Panc1 (cell line): ENCODE measurements at regions not wholly inside any gene's neighbourhood (a gene's known extent, or its start where the extent isn't known, plus 50 kb on each side); places are given as distances from the start of the nearest gene placed in this dataset.

Source experiments
- ATAC-seq: fragments of 200-7000 bp; cut with Tn5 transposase; 2 replicates; pipeline ENCODE4 v1.9.1; 2020; ENCODE audit warnings: mild to moderate bottlenecking, moderate library complexity
- BruUV-seq: library from RNA; stranded (reverse); fragments of 400-500 nt; replicated peaks from 2 replicates; lab custom pipeline; 2021; lab: Mats Ljungman, UMichigan
- CTCF ChIA-PET: fragments of 300-600 bp; sonication (Branson Sonifier 250); formaldehyde crosslinking; loops from one replicate; lab custom pipeline; 2022; ENCODE audit warnings: antibody characterized with exemption; lab: Charles Lee
- POLR2A ChIA-PET: fragments of 300-600 bp; sonication (Branson Sonifier 250); formaldehyde crosslinking; loops from one replicate; lab custom pipeline; 2022; ENCODE audit warnings: antibody characterized with exemption; lab: Charles Lee
- DNase-seq: peaks from one replicate; pipeline ENCODE4 v3.0.0-alpha.2; 2010; ENCODE audit warnings: low read depth, low spot score
- H3K27ac ChIP-seq: 2 replicates; pipeline ENCODE4 v1.5.1; 2011; ENCODE audit warnings: mild to moderate bottlenecking, low read length, inconsistent platforms
- H3K27me3 ChIP-seq: fragments of 200-500 bp; sonication (Bioruptor generic); 2 replicates; pipeline ENCODE4 v1.6.0; 2014; ENCODE audit warnings: low read length, inconsistent platforms; ENCODE audit not compliant: control insufficient read depth, insufficient read depth
- H3K36me3 ChIP-seq: fragments of 200-500 bp; sonication (Bioruptor generic); 2 replicates; pipeline ENCODE4 v1.5.1; 2014; ENCODE audit warnings: inconsistent platforms, mild to moderate bottlenecking, low read length, moderate library complexity; ENCODE audit not compliant: control insufficient read depth, insufficient read depth
- H3K4me1 ChIP-seq: 2 replicates; pipeline ENCODE4 v1.5.1; 2011; ENCODE audit warnings: inconsistent platforms, mild to moderate bottlenecking, low read length, moderate library complexity; ENCODE audit not compliant: control insufficient read depth, insufficient read depth
- H3K4me3 ChIP-seq, 2 experiments: 2 replicates each; pipeline ENCODE4 v1.5.1; 2011 to 2012; ENCODE audit warnings: low read depth in 2 of 2, low read length in 2 of 2, mild to moderate bottlenecking in 2 of 2, inconsistent platforms in 1 of 2, moderate library complexity in 1 of 2
- H3K9me3 ChIP-seq: fragments of 200-500 bp; sonication (Bioruptor generic); 2 replicates; pipeline ENCODE4 v1.5.1; 2014; ENCODE audit warnings: low read depth, mild to moderate bottlenecking, inconsistent platforms, low read length, moderate library complexity; ENCODE audit not compliant: control insufficient read depth, insufficient read depth
- CTCF ChIP-seq: fragments of 450-650 bp; IDR thresholded peaks from 2 replicates; pipeline ENCODE4 v1.5.1; 2017; ENCODE audit warnings: mild to moderate bottlenecking
- POLR2AphosphoS5 ChIP-seq: IDR thresholded peaks from 2 replicates; pipeline ENCODE4 v1.6.1; 2012; ENCODE audit warnings: mild to moderate bottlenecking, low read depth, low read length, moderate library complexity
- REST ChIP-seq, 2 experiments: IDR thresholded peaks; 2 replicates each; pipeline ENCODE4 v1.6.1; 2011 to 2012; ENCODE audit warnings: low read depth in 2 of 2, control low read depth in 1 of 2, low read length in 1 of 2, mild to moderate bottlenecking in 1 of 2, moderate library complexity in 1 of 2; ENCODE audit not compliant: insufficient read depth in 1 of 2
- SIN3A ChIP-seq: IDR thresholded peaks from 2 replicates; pipeline ENCODE4 v1.6.1; 2012; ENCODE audit warnings: low read depth, mild to moderate bottlenecking, low read length, moderate library complexity, borderline replicate concordance; ENCODE audit not compliant: insufficient read depth
- TCF7L2 ChIP-seq: IDR thresholded peaks from 2 replicates; pipeline ENCODE4 v1.6.1; 2011; ENCODE audit warnings: mild to moderate bottlenecking, low read depth, low read length, inconsistent platforms
- in situ Hi-C: cut with HindIII; loops from 2 replicates; pipeline ENCODE4 v1.10.0; 2016; ENCODE audit warnings: low sequenced_read_pairs, low pct_unique_long_range_greater_than_20kb
- intact Hi-C: fragments of 100-400 bp; cut with micrococcal nuclease; formaldehyde crosslinking; loops from one replicate; pipeline ENCODE4 v1.10.0; 2022; ENCODE audit not compliant: unreplicated experiment

- Histone ChIP-seq H3K27me3 (no peaks in the 10 kb centered on the region), H3K27ac (no peak overlapping the region), H3K4me3 (no peak overlapping the region), H3K36me3 (no peaks in the 10 kb centered on the region), H3K4me1 (no peaks in the 10 kb centered on the region), H3K9me3 (no peaks in the 10 kb centered on the region)
- DNase-seq (no peak), ATAC-seq (no peak)
- in situ Hi-C loops (no loop called here), intact Hi-C loops (no loop called here)
- ChIA-PET POLR2A (no interaction called here), CTCF (no interaction called here)
- BruUV-seq = no TSS peak
- TF ChIP-seq SIN3A = no peak
- no peak for TF ChIP-seq TCF7L2
- no peak for TF ChIP-seq CTCF
- no peak for TF ChIP-seq REST (IDR thresholded peaks at IDR 0.05; ENCODE audit: insufficient read depth in 1 of 2, low read depth in 2 of 2, low read length in 1 of 2)
- no peak for TF ChIP-seq POLR2AphosphoS5
Measured at GRCh38 chr4:126341927-126342326, 1027.2 kb downstream of the FAT4 start.

DNA sequence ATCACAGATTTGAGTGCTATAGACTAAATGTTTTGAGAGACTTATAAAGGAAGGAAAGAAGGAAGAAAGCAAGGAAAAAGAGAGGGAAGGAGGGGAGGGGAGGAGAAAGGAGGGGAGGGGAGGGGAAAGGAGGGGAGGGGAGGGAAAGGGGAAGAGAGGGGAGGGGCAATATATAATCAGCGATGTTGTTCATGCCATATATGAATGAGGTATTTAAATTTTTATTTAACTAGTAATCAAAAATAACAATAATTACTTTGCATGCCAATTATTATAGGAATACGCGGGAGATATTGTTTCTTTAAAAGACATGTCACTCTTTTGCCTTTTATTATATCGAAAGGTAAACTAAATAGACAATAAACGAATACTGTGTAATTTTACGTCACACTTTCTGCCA, 1029.7 kb downstream of the FAT4 start:
- intact Hi-C loops (no loop called here), in situ Hi-C loops (no loop called here)
- no peak for ATAC-seq
- H3K27ac ChIP-seq = no peak overlapping the region
- H3K36me3 ChIP-seq = no peaks in the 10 kb centered on the region
- TF ChIP-seq SIN3A = no peak
- no peak for TF ChIP-seq POLR2AphosphoS5
- TF ChIP-seq TCF7L2 = no peak
- TF ChIP-seq CTCF = no peak
- no peak for TF ChIP-seq REST (IDR thresholded peaks at IDR 0.05; ENCODE audit: insufficient read depth in 1 of 2, low read depth in 2 of 2, low read length in 1 of 2)
- no peaks in the 10 kb centered on the region for H3K4me1 ChIP-seq
- no peaks in the 10 kb centered on the region for H3K27me3 ChIP-seq
- no peaks in the 10 kb centered on the region for H3K9me3 ChIP-seq
- DNase-seq = no peak
- no TSS peak for BruUV-seq
- no peak overlapping the region for H3K4me3 ChIP-seq
- CTCF ChIA-PET = no interaction called here
- POLR2A ChIA-PET = no interaction called here
